ENCODE measurements at regions not wholly inside any gene's neighbourhood (a gene's known extent, or its start where the extent isn't known, plus 50 kb on each side); places are given as distances from the start of the nearest gene placed in this dataset.

DNA sequence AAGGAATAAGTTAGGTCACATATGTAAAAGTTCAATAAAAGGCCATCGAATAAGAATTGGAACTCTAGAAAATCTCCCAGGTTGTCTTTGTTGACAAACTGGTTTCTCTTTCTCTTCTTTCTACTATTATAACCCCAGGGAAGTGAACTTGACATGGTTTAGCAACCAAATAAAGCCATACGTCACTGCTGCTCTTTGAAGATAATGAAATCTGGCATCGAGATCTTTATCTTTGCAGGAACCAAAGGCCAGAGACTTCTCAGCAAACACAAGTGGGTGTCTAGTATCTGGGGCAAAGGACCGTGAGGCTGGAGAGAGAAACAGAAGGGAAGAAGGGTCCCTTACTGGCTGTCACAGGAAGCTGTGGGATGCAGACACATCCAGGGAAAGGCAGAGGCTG is 286.7 kb upstream of the CDYL start:
- H3K4me1 ChIP-seq: no peaks in the 10 kb centered on the region
- H3K4me3 ChIP-seq: no peak overlapping the region
- intact Hi-C loops (cut with DNase I): no loop called here
- no peaks in the 10 kb centered on the region for H3K36me3 ChIP-seq (replicated peaks in 1 of 2; ENCODE audit: insufficient read depth in 1 of 2, low read depth in 2 of 2)
- no peak for ATAC-seq
- TF ChIP-seq, protein P1, sequence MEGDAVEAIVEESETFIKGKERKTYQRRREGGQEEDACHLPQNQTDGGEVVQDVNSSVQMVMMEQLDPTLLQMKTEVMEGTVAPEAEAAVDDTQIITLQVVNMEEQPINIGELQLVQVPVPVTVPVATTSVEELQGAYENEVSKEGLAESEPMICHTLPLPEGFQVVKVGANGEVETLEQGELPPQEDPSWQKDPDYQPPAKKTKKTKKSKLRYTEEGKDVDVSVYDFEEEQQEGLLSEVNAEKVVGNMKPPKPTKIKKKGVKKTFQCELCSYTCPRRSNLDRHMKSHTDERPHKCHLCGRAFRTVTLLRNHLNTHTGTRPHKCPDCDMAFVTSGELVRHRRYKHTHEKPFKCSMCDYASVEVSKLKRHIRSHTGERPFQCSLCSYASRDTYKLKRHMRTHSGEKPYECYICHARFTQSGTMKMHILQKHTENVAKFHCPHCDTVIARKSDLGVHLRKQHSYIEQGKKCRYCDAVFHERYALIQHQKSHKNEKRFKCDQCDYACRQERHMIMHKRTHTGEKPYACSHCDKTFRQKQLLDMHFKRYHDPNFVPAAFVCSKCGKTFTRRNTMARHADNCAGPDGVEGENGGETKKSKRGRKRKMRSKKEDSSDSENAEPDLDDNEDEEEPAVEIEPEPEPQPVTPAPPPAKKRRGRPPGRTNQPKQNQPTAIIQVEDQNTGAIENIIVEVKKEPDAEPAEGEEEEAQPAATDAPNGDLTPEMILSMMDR (IDR thresholded peaks at IDR 0.05): no peak
- TF ChIP-seq POLR2A (IDR thresholded peaks at IDR 0.05): no peak
- no peak overlapping the region for H3K27ac ChIP-seq
- DNase-seq: no peak
- H3K27me3 ChIP-seq: no peaks in the 10 kb centered on the region
- H3K9me3 ChIP-seq: peaks cover 0 to 3% (median 0%) of the 10 kb centered on the region in 3 donors
- WGBS, 2 donors: 48 to 54% methylated on average over 4 of the region's 4 CpGs

DNA sequence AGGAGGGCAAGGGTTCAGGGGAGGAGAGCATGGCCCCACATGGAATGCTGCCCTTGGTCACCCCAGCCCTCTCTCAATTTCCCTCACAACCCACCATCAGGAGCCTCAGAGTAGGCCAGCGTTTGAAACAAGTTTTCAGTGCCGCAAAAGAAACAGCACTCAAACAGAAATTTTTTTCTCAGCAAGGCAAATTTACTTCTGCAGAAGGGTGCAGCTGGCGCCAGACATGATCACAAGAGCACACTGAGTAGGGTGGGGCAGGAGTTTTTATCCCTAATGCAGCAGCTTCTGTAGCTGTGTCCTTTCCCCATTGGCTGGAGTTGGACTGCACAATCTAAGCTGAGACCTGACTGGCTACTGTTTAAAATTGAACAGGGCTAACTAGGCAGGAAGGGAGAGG is 287.8 kb upstream of the CDYL start:
- Histone ChIP-seq H3K4me1 (no peaks in the 10 kb centered on the region), H3K27me3 (no peaks in the 10 kb centered on the region), H3K36me3 (replicated peaks in 1 of 2; ENCODE audit: insufficient read depth in 1 of 2, low read depth in 2 of 2) (no peaks in the 10 kb centered on the region), H3K9me3 (peaks cover 0 to 3% (median 0%) of the 10 kb centered on the region in 3 donors), H3K4me3 (no peak overlapping the region), H3K27ac (no peak overlapping the region)
- DNase-seq (no peak), ATAC-seq (no peak)
- TF ChIP-seq, protein P1 (IDR thresholded peaks at IDR 0.05): no peak
- no peak for TF ChIP-seq POLR2A (IDR thresholded peaks at IDR 0.05)
- 86 to 96% methylated on average over 3 of the region's 3 CpGs for WGBS, 2 donors
- intact Hi-C loops (cut with DNase I): no loop called here

DNA sequence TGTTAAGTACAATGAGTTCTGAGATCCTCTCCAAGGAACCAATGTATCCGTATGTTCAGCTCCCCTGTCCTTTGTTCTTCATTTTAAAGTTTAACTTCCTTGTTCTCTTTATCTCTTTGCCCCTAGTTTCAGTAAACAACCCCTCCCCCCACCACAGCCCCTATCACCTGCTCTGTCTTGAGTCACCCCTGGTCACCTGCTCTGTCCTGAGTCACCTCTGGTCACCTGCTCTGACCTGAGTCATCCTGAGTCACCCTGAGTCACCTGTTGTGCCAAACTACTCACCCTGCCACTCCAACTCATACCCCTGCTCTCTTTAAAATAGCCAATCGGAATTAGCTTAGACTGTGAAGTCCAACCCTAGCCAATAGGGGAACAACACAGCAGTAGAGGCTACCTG is 288.7 kb upstream of the CDYL start:
- DNase-seq: peak; percentile 43 to 76 (median 59)
- Histone ChIP-seq H3K4me1 (no peaks in the 10 kb centered on the region), H3K9me3 (peaks cover 0 to 3% (median 0%) of the 10 kb centered on the region in 3 donors), H3K36me3 (replicated peaks in 1 of 2; ENCODE audit: insufficient read depth in 1 of 2, low read depth in 2 of 2) (no peaks in the 10 kb centered on the region), H3K4me3 (no peak overlapping the region), H3K27ac (no peak overlapping the region), H3K27me3 (no peaks in the 10 kb centered on the region)
- intact Hi-C loops (cut with DNase I): no loop called here
- TF ChIP-seq POLR2A (IDR thresholded peaks at IDR 0.05): no peak
- TF ChIP-seq, protein P1 (IDR thresholded peaks at IDR 0.05): no peak
- peak; percentile 58 for ATAC-seq
- 45 to 56% methylated on average over 2 of the region's 2 CpGs for WGBS, 2 donors

DNA sequence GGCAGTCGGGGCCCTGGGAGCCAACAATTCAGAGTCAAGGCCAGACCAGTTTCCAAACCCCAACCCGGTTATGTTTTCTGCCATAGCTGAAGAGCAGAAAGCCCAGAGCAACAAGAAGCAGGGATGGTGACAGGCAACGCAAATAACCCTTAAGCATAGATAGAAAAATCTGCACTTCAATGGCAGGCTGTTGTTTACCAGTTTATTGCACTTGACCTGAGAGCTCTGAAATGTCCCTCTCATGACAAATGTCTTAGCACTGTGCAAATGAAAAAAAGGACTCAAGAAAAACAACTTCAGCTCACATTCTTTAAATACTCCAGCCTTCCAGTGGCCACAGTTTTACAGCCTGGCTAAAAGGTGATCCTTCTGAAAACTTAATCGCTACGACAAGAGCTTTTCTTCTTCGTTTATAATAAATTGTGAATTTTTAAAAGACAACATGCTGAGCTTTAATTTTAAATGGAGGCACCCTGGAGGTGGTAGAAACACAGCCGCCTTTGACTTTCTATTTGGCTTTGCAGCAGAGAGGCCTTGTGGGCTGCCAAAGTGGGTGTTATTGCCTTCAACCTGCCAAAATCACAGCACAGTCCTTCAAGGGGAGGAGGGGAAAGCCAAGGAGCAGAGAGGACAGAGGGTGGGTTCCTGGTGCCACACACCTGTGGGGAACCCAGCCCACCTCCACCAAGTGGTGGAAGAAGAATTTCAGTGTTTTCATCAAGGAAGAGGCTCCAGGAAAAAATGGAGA is 289.5 kb upstream of the CDYL start:
- Histone ChIP-seq H3K27me3 (no peaks in the 10 kb centered on the region), H3K36me3 (replicated peaks in 1 of 2; ENCODE audit: insufficient read depth in 1 of 2, low read depth in 2 of 2) (no peaks in the 10 kb centered on the region), H3K4me1 (no peaks in the 10 kb centered on the region), H3K4me3 (no peak overlapping the region), H3K27ac (no peak overlapping the region), H3K9me3 (peaks cover 0 to 3% (median 0%) of the 10 kb centered on the region in 3 donors)
- intact Hi-C loops (cut with DNase I): no loop called here
- TF ChIP-seq POLR2A (IDR thresholded peaks at IDR 0.05): no peak
- TF ChIP-seq, protein P1 (IDR thresholded peaks at IDR 0.05): no peak
- ATAC-seq (no peak), DNase-seq (no peak)
- WGBS, 2 donors: 37 to 58% methylated on average over 7 of the region's 7 CpGs

DNA sequence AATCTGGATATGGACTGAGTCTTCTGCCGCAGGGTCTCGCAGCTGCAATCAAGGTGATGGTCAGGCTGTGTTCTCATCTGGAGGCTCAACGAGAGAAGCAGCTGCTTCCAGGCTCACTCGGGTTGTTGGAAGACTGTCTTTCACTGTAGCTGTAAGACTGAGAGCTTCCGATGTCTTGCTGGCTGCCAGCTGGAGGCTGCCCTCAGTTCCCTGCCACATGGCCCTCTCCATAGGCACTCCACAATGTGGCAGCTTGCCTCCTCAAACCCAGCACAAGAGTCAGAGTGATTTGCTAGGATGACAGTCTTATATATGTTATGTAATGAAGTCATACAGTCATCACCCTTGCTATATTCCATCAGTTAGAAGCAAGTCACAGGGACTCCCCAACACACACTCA is 290.5 kb upstream of the CDYL start:
- DNase-seq: no peak
- TF ChIP-seq POLR2A (IDR thresholded peaks at IDR 0.05): no peak
- TF ChIP-seq, protein P1 (IDR thresholded peaks at IDR 0.05): no peak
- intact Hi-C loops (cut with DNase I): no loop called here
- Histone ChIP-seq H3K4me3 (no peak overlapping the region), H3K4me1 (no peaks in the 10 kb centered on the region), H3K27ac (no peak overlapping the region), H3K36me3 (replicated peaks in 1 of 2; ENCODE audit: insufficient read depth in 1 of 2, low read depth in 2 of 2) (no peaks in the 10 kb centered on the region), H3K27me3 (no peaks in the 10 kb centered on the region), H3K9me3 (peaks cover 0 to 3% (median 0%) of the 10 kb centered on the region in 3 donors)
- WGBS, 2 donors: 81 to 100% methylated on average over 2 to 5 of the region's 5 CpGs
- no peak for ATAC-seq

Data from body of pancreas (tissue), 4 donors.